ENCODE measurements at regions not wholly inside any gene's neighbourhood (a gene's known extent, or its start where the extent isn't known, plus 50 kb on each side); places are given as distances from the start of the nearest gene placed in this dataset.

DNA sequence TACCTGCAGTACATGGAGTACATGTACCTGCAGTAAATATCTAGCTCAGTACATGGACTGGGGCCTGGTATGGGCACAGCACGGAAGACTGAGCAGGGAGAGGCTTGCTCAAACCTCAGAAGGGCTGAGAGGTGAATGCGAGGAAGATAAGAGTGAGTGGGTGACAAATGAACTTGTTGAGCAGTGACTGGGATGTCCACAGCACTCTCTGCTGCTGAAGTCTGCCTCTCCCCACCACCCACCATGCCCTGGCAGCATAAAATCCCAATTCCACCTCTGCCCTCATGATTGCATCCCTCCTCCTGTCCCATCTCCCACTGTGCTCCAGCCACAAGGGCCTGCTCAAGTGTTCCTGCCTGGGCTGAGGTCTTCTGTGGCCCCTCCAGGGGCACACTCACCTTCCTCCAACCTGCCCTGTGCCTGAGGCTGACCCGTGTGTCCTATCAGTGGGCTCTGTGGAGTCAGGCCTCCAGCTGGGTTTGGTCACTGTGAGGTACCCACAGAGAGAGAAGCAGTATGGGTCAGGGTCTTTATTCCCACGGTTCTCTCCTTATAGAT is 114.2 kb downstream of the FOXD2 start:
- TF ChIP-seq, protein P1, sequence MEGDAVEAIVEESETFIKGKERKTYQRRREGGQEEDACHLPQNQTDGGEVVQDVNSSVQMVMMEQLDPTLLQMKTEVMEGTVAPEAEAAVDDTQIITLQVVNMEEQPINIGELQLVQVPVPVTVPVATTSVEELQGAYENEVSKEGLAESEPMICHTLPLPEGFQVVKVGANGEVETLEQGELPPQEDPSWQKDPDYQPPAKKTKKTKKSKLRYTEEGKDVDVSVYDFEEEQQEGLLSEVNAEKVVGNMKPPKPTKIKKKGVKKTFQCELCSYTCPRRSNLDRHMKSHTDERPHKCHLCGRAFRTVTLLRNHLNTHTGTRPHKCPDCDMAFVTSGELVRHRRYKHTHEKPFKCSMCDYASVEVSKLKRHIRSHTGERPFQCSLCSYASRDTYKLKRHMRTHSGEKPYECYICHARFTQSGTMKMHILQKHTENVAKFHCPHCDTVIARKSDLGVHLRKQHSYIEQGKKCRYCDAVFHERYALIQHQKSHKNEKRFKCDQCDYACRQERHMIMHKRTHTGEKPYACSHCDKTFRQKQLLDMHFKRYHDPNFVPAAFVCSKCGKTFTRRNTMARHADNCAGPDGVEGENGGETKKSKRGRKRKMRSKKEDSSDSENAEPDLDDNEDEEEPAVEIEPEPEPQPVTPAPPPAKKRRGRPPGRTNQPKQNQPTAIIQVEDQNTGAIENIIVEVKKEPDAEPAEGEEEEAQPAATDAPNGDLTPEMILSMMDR (optimal IDR thresholded peaks at IDR 0.05 in 1 of 3, IDR thresholded peaks at IDR 0.05 in 1 of 3, conservative IDR thresholded peaks at IDR 0.05 in 1 of 3; ENCODE audit: extremely low read depth in 1 of 3, insufficient read depth in 2 of 3, low read length in 3 of 3), result no peak
- no peak for TF ChIP-seq EZH2 (IDR thresholded peaks at IDR 0.05; ENCODE audit: low read length)
